OCI-LY7 (cell line): ENCODE measurements at regions not wholly inside any gene's neighbourhood (a gene's known extent, or its start where the extent isn't known, plus 50 kb on each side); places are given as distances from the start of the nearest gene placed in this dataset.

Experiments
- CTCF ChIP-seq: fragments of 200-600 bp; sonication (generic); conservative IDR thresholded peaks from 2 replicates; pipeline ENCODE4 v1.5.1; 2014; ENCODE audit warnings: mild to moderate bottlenecking, antibody characterized with exemption, low read length, moderate library complexity, mixed read lengths
- EZH2phosphoT487 ChIP-seq: fragments of 200-600 bp; sonication (generic); IDR thresholded peaks from 2 replicates; pipeline ENCODE4 v1.6.1; 2018; ENCODE audit warnings: low read depth, borderline replicate concordance, mild to moderate bottlenecking, mixed run types, antibody characterized with exemption, low read length, moderate library complexity, mixed read lengths

GRCh38 chr7:125645770-125646169 lies 716.1 kb upstream of the POT1 start:
- TF ChIP-seq EZH2phosphoT487, result no peak
- no peak for TF ChIP-seq CTCF
